HepG2 (cell line): ENCODE measurements at regions not wholly inside any gene's neighbourhood (a gene's known extent, or its start where the extent isn't known, plus 50 kb on each side); places are given as distances from the start of the nearest gene placed in this dataset.

Experiments used
- ATAC-seq: fragments of 200-7000 bp; cut with Tn5 transposase; 3 replicates; pipeline ENCODE4 v1.9.1; 2020; ENCODE audit warnings: mild to moderate bottlenecking, moderate library complexity
- BruUV-seq: library from RNA; stranded (reverse); fragments of 400-500 nt; replicated peaks from 2 replicates; lab custom pipeline; 2021; lab: Mats Ljungman, UMichigan
- CTCF ChIA-PET: fragments of 300-600 bp; formaldehyde crosslinking; extraction: SDS; loops from one replicate; lab custom pipeline; 2021; ENCODE audit warnings: low total read pairs, inconsistent platforms, low intra/inter-chr PET ratio; lab: Yijun Ruan, JAX
- POLR2A ChIA-PET: fragments of 350-600 bp; sonication (Branson Sonifier 250); formaldehyde crosslinking; loops from one replicate; lab custom pipeline; 2020; ENCODE audit warnings: antibody characterized with exemption, inconsistent platforms; lab: Yijun Ruan, JAX
- DNase-seq: peaks from one replicate; pipeline ENCODE4 v3.0.0-alpha.2; 2015; ENCODE audit warnings: low spot score
- FAIRE-seq: peaks from 3 replicates; lab custom pipeline; 2011; peaks lifted over from hg19 to GRCh38; lab: Jason Lieb, UNC
- H2AFZ ChIP-seq: one replicate; pipeline ENCODE4 v1.6.1; 2011; ENCODE audit warnings: low read length, inconsistent platforms
- H3K27ac ChIP-seq: fragments of 300-600 bp; 3 replicates; pipeline ENCODE4 v1.8.0; 2011; ENCODE audit warnings: mixed run types, mild to moderate bottlenecking, mixed read lengths, low read length, inconsistent platforms; ENCODE audit not compliant: insufficient read depth; ENCODE audit errors: extremely low read length
- H3K27me3 ChIP-seq, 2 experiments: fragments of 200-600 bp in 1 of 2; 2 replicates in 1 of 2; 3 replicates in 1 of 2; pipeline versions ENCODE4 v1.6.0 to v1.8.0; 2011; ENCODE audit warnings: low read length in 2 of 2, mild to moderate bottlenecking in 2 of 2, moderate library complexity in 2 of 2, inconsistent platforms in 1 of 2; ENCODE audit not compliant: insufficient read depth in 2 of 2, control insufficient read depth in 1 of 2
- H3K36me3 ChIP-seq, 2 experiments: fragments of 200-600 bp in 1 of 2; replicated peaks in 1 of 2; 2 replicates in 1 of 2; 3 replicates in 1 of 2; pipeline versions ENCODE4 v1.5.1 to v1.8.0; 2011; ENCODE audit warnings: low read length in 2 of 2, inconsistent platforms in 1 of 2; ENCODE audit not compliant: insufficient read depth in 2 of 2, control insufficient read depth in 1 of 2
- H3K4me1 ChIP-seq: 2 replicates; pipeline ENCODE4 v1.5.1; 2012; ENCODE audit warnings: low read length, inconsistent platforms; ENCODE audit not compliant: insufficient read depth
- H3K4me2 ChIP-seq: 2 replicates; pipeline ENCODE4 v1.6.0; 2011; ENCODE audit warnings: low read depth, low read length, inconsistent platforms
- H3K4me3 ChIP-seq, 3 experiments: fragments of 200-600 bp in 1 of 3; sonication (generic), shearing (Covaris generic) in 1 of 3; replicated peaks in 1 of 3; 2 replicates each; pipeline ENCODE4 v1.5.1; 2011 to 2016; ENCODE audit warnings: low read length in 3 of 3, inconsistent platforms in 2 of 3, low read depth in 2 of 3, mild to moderate bottlenecking in 2 of 3, control low read depth in 1 of 3, mixed read lengths in 1 of 3; ENCODE audit not compliant: insufficient read depth in 1 of 3
- H3K79me2 ChIP-seq: one replicate; pipeline ENCODE4 v1.6.1; 2011; ENCODE audit warnings: low read length, inconsistent platforms; ENCODE audit not compliant: insufficient read depth
- H3K9ac ChIP-seq: 2 replicates; pipeline ENCODE4 v1.6.0; 2011; ENCODE audit warnings: mild to moderate bottlenecking, low read depth, low read length, inconsistent platforms; ENCODE audit not compliant: insufficient read depth
- H3K9me3 ChIP-seq: 2 replicates; pipeline ENCODE4 v1.5.1; 2012; ENCODE audit warnings: mild to moderate bottlenecking, low read length
- H4K20me1 ChIP-seq: 2 replicates; pipeline ENCODE4 v1.6.0; 2011; ENCODE audit warnings: inconsistent platforms, mild to moderate bottlenecking, low read length, moderate library complexity; ENCODE audit not compliant: insufficient read depth
- AKAP8 ChIP-seq: sonication (generic); formaldehyde crosslinking; IDR thresholded peaks from 2 replicates; pipeline ENCODE4 v1.5.1; 2020; ENCODE audit warnings: mild to moderate bottlenecking, missing genetic modification reagents
- ATRX ChIP-seq: sonication (generic); formaldehyde crosslinking; IDR thresholded peaks from 2 replicates; pipeline ENCODE4 v1.4.0; 2020; ENCODE audit warnings: missing genetic modification reagents, borderline replicate concordance
- BCL6 ChIP-seq: IDR thresholded peaks from 2 replicates; pipeline ENCODE4 v1.6.1; 2016; ENCODE audit warnings: missing genetic modification reagents, missing compliant biosample characterization
- DR1 ChIP-seq: sonication (generic); formaldehyde crosslinking; IDR thresholded peaks from 2 replicates; pipeline ENCODE4 v1.8.0; 2021; ENCODE audit warnings: mild to moderate bottlenecking, missing genetic modification reagents, inconsistent platforms
- EHMT2 ChIP-seq: fragments of 200-600 bp; sonication (generic); IDR thresholded peaks from 2 replicates; pipeline ENCODE4 v1.7.0; 2017; ENCODE audit warnings: antibody characterized with exemption, low read depth, low read length, borderline replicate concordance
- FOXP4 ChIP-seq: sonication (generic); formaldehyde crosslinking; IDR thresholded peaks from 2 replicates; pipeline ENCODE4 v1.4.0; 2020; ENCODE audit warnings: missing genetic modification reagents
- NCOA2 ChIP-seq: sonication (generic); formaldehyde crosslinking; IDR thresholded peaks from 2 replicates; pipeline ENCODE4 v1.8.0; 2022; ENCODE audit warnings: inconsistent platforms
- NFIB ChIP-seq: sonication (generic); formaldehyde crosslinking; IDR thresholded peaks from 2 replicates; pipeline ENCODE4 v1.9.0; 2021; ENCODE audit warnings: missing genetic modification reagents, mild to moderate bottlenecking, borderline replicate concordance
- PATZ1 ChIP-seq: sonication (generic); formaldehyde crosslinking; IDR thresholded peaks from 2 replicates; pipeline ENCODE4 v1.4.0; 2020; ENCODE audit warnings: missing genetic modification reagents
- RBAK ChIP-seq: sonication (generic); formaldehyde crosslinking; IDR thresholded peaks from 2 replicates; pipeline ENCODE4 v1.5.1; 2020; ENCODE audit warnings: mild to moderate bottlenecking, missing genetic modification reagents
- REXO4 ChIP-seq: sonication (generic); formaldehyde crosslinking; IDR thresholded peaks from 2 replicates; pipeline ENCODE4 v1.8.0; 2022; ENCODE audit warnings: missing genetic modification reagents, mild to moderate bottlenecking, borderline replicate concordance
- TCF7L2 ChIP-seq: IDR thresholded peaks from 2 replicates; pipeline ENCODE4 v1.6.1; 2011; ENCODE audit warnings: mild to moderate bottlenecking, low read depth, low read length, moderate library complexity
- ZNF574 ChIP-seq: sonication (generic); formaldehyde crosslinking; IDR thresholded peaks from 2 replicates; pipeline ENCODE4 v1.4.0; 2020; ENCODE audit warnings: missing genetic modification reagents
- ZNF576 ChIP-seq: sonication (generic); formaldehyde crosslinking; IDR thresholded peaks from 2 replicates; pipeline ENCODE4 v1.4.0; 2020; ENCODE audit warnings: mild to moderate bottlenecking, missing genetic modification reagents
- ZNF746 ChIP-seq: sonication (generic); formaldehyde crosslinking; IDR thresholded peaks from 2 replicates; pipeline ENCODE4 v1.8.0; 2022; ENCODE audit warnings: mild to moderate bottlenecking, missing genetic modification reagents
- WGBS: methylation state at CpG from one replicate; pipeline ENCODE4 v1.1.6; 2017; ENCODE audit warnings: low lambda C conversion rate; 5-methylcytosine and 5-hydroxymethylcytosine counted together
- in situ Hi-C: cut with HindIII; loops from 2 replicates; pipeline ENCODE4 v1.10.0; 2017; ENCODE audit warnings: low pct_unique_long_range_greater_than_20kb; ENCODE audit not compliant: extremely low pct_ligation_motif_present
- intact Hi-C: fragments of 100-400 bp; cut with micrococcal nuclease; formaldehyde crosslinking; loops from one replicate; pipeline ENCODE4 v1.10.0; 2022; ENCODE audit not compliant: unreplicated experiment

- BruUV-seq: no TSS peak
- peaks cover 72% of the 10 kb centered on the region for H3K4me1 ChIP-seq
- H3K4me3 ChIP-seq: peak overlapping the region in 1 of 3 experiments; percentile 8; a peak in 1 of 6 replicates
- ChIA-PET CTCF (no interaction called here), POLR2A (interaction anchor here (0.8 to 3.1 kb wide), 4 partner anchors 10 to 27 kb away, joined by 4 to 22 read pairs (median 6); no protein-coding TSS in a partner anchor)
- H3K79me2 ChIP-seq: no peaks in the 10 kb centered on the region
- in situ Hi-C loops: no loop called here
- intact Hi-C loops: loop anchor here (5.0 kb wide), 1 partner anchor 39 kb away; no protein-coding TSS in a partner anchor
- no peak overlapping the region for H3K9ac ChIP-seq
- H4K20me1 ChIP-seq: no peaks in the 10 kb centered on the region
- no peaks in the 10 kb centered on the region for H3K36me3 ChIP-seq
- H3K27ac ChIP-seq: no peak overlapping the region
- DNase-seq: peak; percentile 83
- H3K4me2 ChIP-seq: peak overlapping the region; percentile 55
- H3K27me3 ChIP-seq: peaks cover 0 to 15% of the 10 kb centered on the region in 2 experiments; a peak in 2 of 5 replicates
- FAIRE-seq: peak; percentile 4
- no peak overlapping the region for H2AFZ ChIP-seq
- ATAC-seq: peak; percentile 65
- 39% methylated on average over 10 of the region's 10 CpGs for WGBS
- H3K9me3 ChIP-seq: peaks cover 7% of the 10 kb centered on the region; the same call in 1 of the 2 replicates
- TF ChIP-seq FOXP4 (CRISPR knock-in tag) (no peak), BCL6 (CRISPR knock-in tag) (peak; percentile 26; the same call in 1 of the 2 replicates), DR1 (CRISPR knock-in tag) (no peak), NFIB (CRISPR knock-in tag) (no peak), RBAK (no peak), ZNF574 (no peak), NCOA2 (no peak; the same call in 1 of the 2 replicates), AKAP8 (CRISPR knock-in tag) (no peak), ZNF746 (CRISPR knock-in tag) (0 out of 2 replicates have a peak, but pooled peaks have one; percentile 17), PATZ1 (peak; percentile 46; the same call in 1 of the 2 replicates), TCF7L2 (no peak), REXO4 (CRISPR knock-in tag) (no peak), EHMT2 (peak; percentile 47; the same call in 1 of the 2 replicates), ATRX (CRISPR knock-in tag) (no peak), ZNF576 (CRISPR knock-in tag) (no peak; the same call in 1 of the 2 replicates)
These were observed 141.1 kb downstream of the CEBPB start for GRCh38 chr20:50331469-50332363.
